ENCODE measurements at regions not wholly inside any gene's neighbourhood (a gene's known extent, or its start where the extent isn't known, plus 50 kb on each side); places are given as distances from the start of the nearest gene placed in this dataset.

- TF ChIP-seq SRSF7 (optimal IDR thresholded peaks at IDR 0.05; ENCODE audit: low read depth, low read length) (no peak), ZNF639 (CRISPR knock-in tag; conservative IDR thresholded peaks at IDR 0.05 in 1 of 2, IDR thresholded peaks at IDR 0.05 in 1 of 2) (no peak), ZNF217 (CRISPR knock-in tag; IDR thresholded peaks at IDR 0.05) (no peak), MCM7 (IDR thresholded peaks at IDR 0.05) (no peak), USF1 (CRISPR knock-in tag; IDR thresholded peaks at IDR 0.05) (no peak), HDAC1 (IDR thresholded peaks at IDR 0.05) (no peak), SIRT6 (IDR thresholded peaks at IDR 0.05; ENCODE audit: low read depth, low read length) (no peak), HLTF (IDR thresholded peaks at IDR 0.05) (no peak)
These were observed 108.5 kb downstream of the ERCC5 start (continued) for GRCh38 chr13:102954350-102954749.

GRCh38 chr13:102951808-102952207 is 106.0 kb downstream of the ERCC5 start:
- Histone ChIP-seq H2AFZ (ENCODE audit: low read depth, low read length) (no peak overlapping the region), H3K27ac (ENCODE audit: extremely low read depth, low read depth, low read length) (no peak overlapping the region), H4K20me1 (replicated peaks; ENCODE audit: control insufficient read depth, insufficient read depth, low read length) (no peaks in the 10 kb centered on the region), H3K9ac (ENCODE audit: insufficient read depth in 1 of 2, low read depth in 2 of 2, low read length in 2 of 2) (no peak overlapping the region), H3K27me3 (ENCODE audit: control insufficient read depth in 2 of 2, insufficient read depth in 2 of 2, low read length in 2 of 2) (no peaks in the 10 kb centered on the region), H3K4me1 (replicated peaks in 1 of 2; ENCODE audit: control insufficient read depth in 2 of 2, insufficient read depth in 2 of 2, low read length in 2 of 2) (no peaks in the 10 kb centered on the region), H3K79me2 (ENCODE audit: control insufficient read depth, insufficient read depth, low read length) (no peaks in the 10 kb centered on the region), H3K4me2 (ENCODE audit: insufficient read depth, low read length) (no peak overlapping the region), H3K9me3 (replicated peaks; ENCODE audit: control insufficient read depth, insufficient read depth, low read depth, low read length) (no peaks in the 10 kb centered on the region), H3K9me1 (ENCODE audit: control insufficient read depth, insufficient read depth, low read length) (no peaks in the 10 kb centered on the region), H3K4me3 (no peak overlapping the region), H3K36me3 (ENCODE audit: control insufficient read depth, insufficient read depth, low read length) (no peaks in the 10 kb centered on the region)
- in situ Hi-C loops (cut with MboI) (no loop called here), intact Hi-C loops (cut with micrococcal nuclease) (no loop called here)
- CTCF ChIA-PET (ENCODE audit: low intra/inter-chr PET ratio): no interaction called here
- ATAC-seq: no peak
- no TSS peak for BruUV-seq (replicated peaks)
- no peak for FAIRE-seq
- no peak for DNase-seq (ENCODE audit: extremely low read depth in 1 of 4, low spot score in 3 of 4)
- WGBS (ENCODE audit: insufficient coverage, low coverage, missing lambda C conversion rate): 0% methylated on average over 8 of the region's 9 CpGs
- POLR2A ChIA-PET: no interaction called here
- TF ChIP-seq NR2C1 (IDR thresholded peaks at IDR 0.05): no peak
- TF ChIP-seq NR2C1 (tag; IDR thresholded peaks at IDR 0.05): no peak
- no peak for TF ChIP-seq ZNF583 (CRISPR knock-in tag; IDR thresholded peaks at IDR 0.05)
- no peak for TF ChIP-seq ZBTB49 (CRISPR knock-in tag; IDR thresholded peaks at IDR 0.05; ENCODE audit: borderline replicate concordance)
- no peak for TF ChIP-seq RBM14 (IDR thresholded peaks at IDR 0.05; ENCODE audit: borderline replicate concordance, insufficient read depth, low read depth, low read length)
- no peak for TF ChIP-seq PTTG1 (tag; IDR thresholded peaks at IDR 0.05; ENCODE audit: low read depth)
- no peak for TF ChIP-seq NFE2 (IDR thresholded peaks at IDR 0.05; ENCODE audit: low read depth)
- TF ChIP-seq HDAC1 (IDR thresholded peaks at IDR 0.05): no peak
- no peak for TF ChIP-seq RFX7 (CRISPR knock-in tag; IDR thresholded peaks at IDR 0.05)
- no peak for TF ChIP-seq ZNF253 (CRISPR knock-in tag; conservative IDR thresholded peaks at IDR 0.05)

All from K562 (cell line).